ENCODE measurements at regions not wholly inside any gene's neighbourhood (a gene's known extent, or its start where the extent isn't known, plus 50 kb on each side); places are given as distances from the start of the nearest gene placed in this dataset.

- Histone ChIP-seq H3K36me3 (ENCODE audit: insufficient read depth) (no peaks in the 10 kb centered on the region), H3K27me3 (ENCODE audit: insufficient read depth) (no peaks in the 10 kb centered on the region), H3K9me2 (ENCODE audit: insufficient read depth) (no peaks in the 10 kb centered on the region), H3K27ac (ENCODE audit: low read depth) (no peak overlapping the region), H4K20me1 (replicated peaks; ENCODE audit: insufficient read depth) (no peaks in the 10 kb centered on the region), H3K79me2 (replicated peaks; ENCODE audit: insufficient read depth) (no peaks in the 10 kb centered on the region), H3F3A (replicated peaks; ENCODE audit: low read depth) (no peaks in the 10 kb centered on the region), H3K4me3 (no peak overlapping the region), H3K4me2 (no peak overlapping the region), H2AFZ (peak overlapping the region; percentile 34; the same call in 1 of the 2 replicates), H3K4me1 (ENCODE audit: insufficient read depth) (peaks cover 47% of the 10 kb centered on the region)
- Mint-ChIP-seq H3K36me3 (ENCODE audit: low read depth) (no peaks in the 10 kb centered on the region), H3K4me3 (no peak overlapping the region), H3K9me3 (no peaks in the 10 kb centered on the region), H3K27me3 (ENCODE audit: insufficient read depth, low read depth, poor library complexity) (peaks cover 3% of the 10 kb centered on the region), H3K27ac (peak overlapping the region; percentile 16; the same call in 1 of the 2 replicates), H3K4me1 (peaks cover 36% of the 10 kb centered on the region)
- ATAC-seq = peak; percentile 91
- TF ChIP-seq CREB1 (CRISPR knock-in tag; IDR thresholded peaks at IDR 0.05; ENCODE audit: low read depth) = no peak
- TF ChIP-seq, protein P1, sequence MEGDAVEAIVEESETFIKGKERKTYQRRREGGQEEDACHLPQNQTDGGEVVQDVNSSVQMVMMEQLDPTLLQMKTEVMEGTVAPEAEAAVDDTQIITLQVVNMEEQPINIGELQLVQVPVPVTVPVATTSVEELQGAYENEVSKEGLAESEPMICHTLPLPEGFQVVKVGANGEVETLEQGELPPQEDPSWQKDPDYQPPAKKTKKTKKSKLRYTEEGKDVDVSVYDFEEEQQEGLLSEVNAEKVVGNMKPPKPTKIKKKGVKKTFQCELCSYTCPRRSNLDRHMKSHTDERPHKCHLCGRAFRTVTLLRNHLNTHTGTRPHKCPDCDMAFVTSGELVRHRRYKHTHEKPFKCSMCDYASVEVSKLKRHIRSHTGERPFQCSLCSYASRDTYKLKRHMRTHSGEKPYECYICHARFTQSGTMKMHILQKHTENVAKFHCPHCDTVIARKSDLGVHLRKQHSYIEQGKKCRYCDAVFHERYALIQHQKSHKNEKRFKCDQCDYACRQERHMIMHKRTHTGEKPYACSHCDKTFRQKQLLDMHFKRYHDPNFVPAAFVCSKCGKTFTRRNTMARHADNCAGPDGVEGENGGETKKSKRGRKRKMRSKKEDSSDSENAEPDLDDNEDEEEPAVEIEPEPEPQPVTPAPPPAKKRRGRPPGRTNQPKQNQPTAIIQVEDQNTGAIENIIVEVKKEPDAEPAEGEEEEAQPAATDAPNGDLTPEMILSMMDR (conservative IDR thresholded peaks at IDR 0.05; ENCODE audit: low read depth in 2 of 2) = no peak
- TF ChIP-seq, protein P2, sequence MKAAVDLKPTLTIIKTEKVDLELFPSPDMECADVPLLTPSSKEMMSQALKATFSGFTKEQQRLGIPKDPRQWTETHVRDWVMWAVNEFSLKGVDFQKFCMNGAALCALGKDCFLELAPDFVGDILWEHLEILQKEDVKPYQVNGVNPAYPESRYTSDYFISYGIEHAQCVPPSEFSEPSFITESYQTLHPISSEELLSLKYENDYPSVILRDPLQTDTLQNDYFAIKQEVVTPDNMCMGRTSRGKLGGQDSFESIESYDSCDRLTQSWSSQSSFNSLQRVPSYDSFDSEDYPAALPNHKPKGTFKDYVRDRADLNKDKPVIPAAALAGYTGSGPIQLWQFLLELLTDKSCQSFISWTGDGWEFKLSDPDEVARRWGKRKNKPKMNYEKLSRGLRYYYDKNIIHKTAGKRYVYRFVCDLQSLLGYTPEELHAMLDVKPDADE (IDR thresholded peaks at IDR 0.05) = no peak
- no peak for TF ChIP-seq JUNB (IDR thresholded peaks at IDR 0.05; ENCODE audit: unreplicated experiment)
- TF ChIP-seq NANOG (IDR thresholded peaks at IDR 0.05; ENCODE audit: borderline replicate concordance) = no peak
- TF ChIP-seq POLR2AphosphoS5 (IDR thresholded peaks at IDR 0.05; ENCODE audit: low read depth) = no peak
- TF ChIP-seq ZNF331 (CRISPR knock-in tag; IDR thresholded peaks at IDR 0.05; ENCODE audit: low read depth) = no peak
- no peak for TF ChIP-seq REST (IDR thresholded peaks at IDR 0.05; ENCODE audit: unreplicated experiment)
- TF ChIP-seq ZNF462 (CRISPR knock-in tag; IDR thresholded peaks at IDR 0.05) = no peak
- TF ChIP-seq EZH2phosphoT487 (IDR thresholded peaks at IDR 0.05; ENCODE audit: unreplicated experiment) = no peak
- TF ChIP-seq STAT1 (IDR thresholded peaks at IDR 0.05; ENCODE audit: unreplicated experiment) = no peak
- no peak for TF ChIP-seq ZNF114 (CRISPR knock-in tag; IDR thresholded peaks at IDR 0.05)
- no peak for TF ChIP-seq EZH2 (IDR thresholded peaks at IDR 0.05; ENCODE audit: low read depth, unreplicated experiment)
- DNase-seq (ENCODE audit: low spot score) = peak; percentile 63
These were observed 78.5 kb upstream of the GLS start for GRCh38 chr2:190802129-190802528.

Measured in GM23338 (cell line).